Breast epithelium (tissue), 4 donors: ENCODE measurements at regions not wholly inside any gene's neighbourhood (a gene's known extent, or its start where the extent isn't known, plus 50 kb on each side); places are given as distances from the start of the nearest gene placed in this dataset.

Source experiments
- DNase-seq, 2 donors: peaks; one replicate each; pipeline ENCODE4 v3.0.0-alpha.2; 2019; ENCODE audit warnings: low spot score in 2 of 2
- H3K27ac ChIP-seq, 2 donors: fragments of 200-600 bp; sonication (generic) in 1 of 2; one replicate each; pipeline ENCODE4 v1.5.1; 2016 to 2019; ENCODE audit warnings: mild to moderate bottlenecking in 1 of 2
- H3K27me3 ChIP-seq, 2 donors: fragments of 200-600 bp; sonication (generic) in 1 of 2; one replicate each; pipeline versions ENCODE4 v1.5.1 to v1.6.0; 2017 to 2019; ENCODE audit warnings: control low read depth in 1 of 2, mild to moderate bottlenecking in 1 of 2
- H3K36me3 ChIP-seq: fragments of 200-600 bp; one replicate; pipeline ENCODE4 v1.5.1; 2019
- H3K4me1 ChIP-seq, 2 donors: fragments of 200-600 bp; sonication (generic); one replicate each; pipeline ENCODE4 v1.5.1; 2016 to 2019; ENCODE audit warnings: control low read depth in 1 of 2
- H3K4me3 ChIP-seq, 3 donors: fragments of 200-600 bp; sonication (generic); 1 replicate in 2 of 3; 2 replicates in 1 of 3; pipeline ENCODE4 v1.5.1; 2016 to 2019; ENCODE audit warnings: mild to moderate bottlenecking in 3 of 3, moderate library complexity in 2 of 3
- H3K9me3 ChIP-seq, 2 donors: fragments of 200-600 bp; sonication (generic) in 1 of 2; one replicate each; pipeline ENCODE4 v1.5.1; 2016 to 2019; ENCODE audit warnings: control low read depth in 1 of 2
- POLR2A ChIP-seq: fragments of 450-650 bp; IDR thresholded peaks from one replicate; pipeline ENCODE4 v1.6.1; 2016; ENCODE audit warnings: antibody characterized with exemption, mild to moderate bottlenecking, moderate library complexity
- POLR2AphosphoS5 ChIP-seq, 3 donors: sonication (generic); formaldehyde crosslinking; IDR thresholded peaks; one replicate each; pipeline ENCODE4 v1.6.1; 2017; ENCODE audit warnings: antibody characterized with exemption in 3 of 3
- intact Hi-C: fragments of 100-400 bp; cut with DNase I; formaldehyde crosslinking; loops from one replicate; pipeline ENCODE4 v1.15.1; 2023; ENCODE audit warnings: low total_unique reads
- TF ChIP-seq, protein P1 (sequence below), 3 donors: fragments of 450-650 bp; IDR thresholded peaks; one replicate each; pipeline ENCODE4 v1.5.1; 2016 to 2017; ENCODE audit warnings: antibody characterized with exemption in 3 of 3, mild to moderate bottlenecking in 3 of 3, moderate library complexity in 3 of 3

DNA sequence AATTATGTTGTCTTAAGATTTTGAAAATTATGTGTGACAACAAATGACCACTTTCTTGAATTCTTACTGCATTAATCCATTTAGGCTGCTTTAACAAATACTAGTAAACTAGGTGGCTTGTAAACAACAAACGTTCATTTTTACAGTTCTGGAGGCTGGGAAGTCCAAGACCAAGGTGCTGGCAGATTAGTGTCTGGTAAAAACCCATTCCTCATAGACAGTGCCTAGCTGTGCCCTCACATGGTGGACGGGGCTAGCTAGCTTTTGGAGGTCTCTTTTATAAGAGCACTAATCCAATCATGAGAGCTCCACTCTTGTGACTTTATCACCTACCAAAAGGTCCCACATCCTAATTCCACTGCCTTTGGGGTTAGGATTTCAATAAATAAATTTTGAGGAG is 425.8 kb downstream of the SPRY1 start:
- H3K9me3 ChIP-seq, result no peaks in the 10 kb centered on the region
- no peaks in the 10 kb centered on the region for H3K36me3 ChIP-seq
- H3K4me1 ChIP-seq, result no peaks in the 10 kb centered on the region
- DNase-seq, result no peak
- H3K27me3 ChIP-seq, result no peaks in the 10 kb centered on the region
- intact Hi-C loops, result no loop called here
- TF ChIP-seq POLR2A, result no peak
- TF ChIP-seq, protein P1, sequence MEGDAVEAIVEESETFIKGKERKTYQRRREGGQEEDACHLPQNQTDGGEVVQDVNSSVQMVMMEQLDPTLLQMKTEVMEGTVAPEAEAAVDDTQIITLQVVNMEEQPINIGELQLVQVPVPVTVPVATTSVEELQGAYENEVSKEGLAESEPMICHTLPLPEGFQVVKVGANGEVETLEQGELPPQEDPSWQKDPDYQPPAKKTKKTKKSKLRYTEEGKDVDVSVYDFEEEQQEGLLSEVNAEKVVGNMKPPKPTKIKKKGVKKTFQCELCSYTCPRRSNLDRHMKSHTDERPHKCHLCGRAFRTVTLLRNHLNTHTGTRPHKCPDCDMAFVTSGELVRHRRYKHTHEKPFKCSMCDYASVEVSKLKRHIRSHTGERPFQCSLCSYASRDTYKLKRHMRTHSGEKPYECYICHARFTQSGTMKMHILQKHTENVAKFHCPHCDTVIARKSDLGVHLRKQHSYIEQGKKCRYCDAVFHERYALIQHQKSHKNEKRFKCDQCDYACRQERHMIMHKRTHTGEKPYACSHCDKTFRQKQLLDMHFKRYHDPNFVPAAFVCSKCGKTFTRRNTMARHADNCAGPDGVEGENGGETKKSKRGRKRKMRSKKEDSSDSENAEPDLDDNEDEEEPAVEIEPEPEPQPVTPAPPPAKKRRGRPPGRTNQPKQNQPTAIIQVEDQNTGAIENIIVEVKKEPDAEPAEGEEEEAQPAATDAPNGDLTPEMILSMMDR (IDR thresholded peaks at IDR 0.05), result no peak
- no peak for TF ChIP-seq POLR2AphosphoS5 (IDR thresholded peaks at IDR 0.05)
- no peak overlapping the region for H3K4me3 ChIP-seq
- H3K27ac ChIP-seq, result no peak overlapping the region

DNA sequence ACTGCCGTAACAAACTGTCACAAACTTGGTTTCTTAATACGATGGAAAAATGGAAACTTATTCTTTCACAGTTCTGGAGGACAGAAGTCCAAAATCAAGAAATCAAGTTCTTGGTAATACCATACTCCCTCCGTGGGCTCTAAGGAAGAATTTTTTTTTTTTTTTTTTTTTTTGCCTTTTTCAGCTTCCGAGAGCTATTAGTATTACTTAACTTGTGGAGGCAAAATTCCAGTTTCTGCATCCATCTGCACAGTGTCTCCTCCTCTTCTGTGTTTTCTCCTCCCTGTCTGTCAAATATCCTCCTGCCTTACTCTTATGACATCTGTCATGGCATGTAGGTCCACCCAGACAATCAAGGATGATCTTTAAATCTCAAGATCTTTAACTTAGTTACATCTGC is 426.6 kb downstream of the SPRY1 start:
- H3K9me3 ChIP-seq, result no peaks in the 10 kb centered on the region
- TF ChIP-seq, protein P1 (IDR thresholded peaks at IDR 0.05), result no peak
- TF ChIP-seq POLR2A (no peak), POLR2AphosphoS5 (IDR thresholded peaks at IDR 0.05) (no peak)
- H3K4me3 ChIP-seq, result no peak overlapping the region
- H3K27ac ChIP-seq, result no peak overlapping the region
- H3K36me3 ChIP-seq, result no peaks in the 10 kb centered on the region
- no peaks in the 10 kb centered on the region for H3K27me3 ChIP-seq
- intact Hi-C loops, result no loop called here
- no peak for DNase-seq
- no peaks in the 10 kb centered on the region for H3K4me1 ChIP-seq

DNA sequence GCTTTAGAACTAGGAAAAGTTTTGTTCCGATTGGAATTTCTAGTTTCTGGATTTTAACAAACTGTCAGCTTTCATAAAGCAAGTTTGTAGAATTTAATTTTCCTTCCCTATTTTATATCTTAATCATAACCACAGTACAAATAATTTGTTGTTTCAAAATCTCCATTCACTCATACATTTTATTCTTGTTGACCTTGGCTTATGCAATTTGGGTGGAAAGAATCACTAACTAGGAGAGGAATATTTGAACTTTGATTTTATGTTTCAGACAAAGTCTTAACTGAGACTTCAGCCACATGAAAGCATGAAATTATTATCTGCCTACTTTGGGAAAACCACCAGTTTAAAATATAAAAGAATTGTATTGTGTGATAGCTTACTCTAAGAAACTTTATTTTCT is 427.9 kb downstream of the SPRY1 start:
- H3K4me3 ChIP-seq, result no peak overlapping the region
- H3K27ac ChIP-seq, result no peak overlapping the region
- H3K9me3 ChIP-seq, result no peaks in the 10 kb centered on the region
- intact Hi-C loops, result no loop called here
- no peak for DNase-seq
- no peaks in the 10 kb centered on the region for H3K36me3 ChIP-seq
- H3K27me3 ChIP-seq, result no peaks in the 10 kb centered on the region
- H3K4me1 ChIP-seq, result no peaks in the 10 kb centered on the region
- no peak for TF ChIP-seq POLR2AphosphoS5 (IDR thresholded peaks at IDR 0.05)
- no peak for TF ChIP-seq POLR2A
- TF ChIP-seq, protein P1 (IDR thresholded peaks at IDR 0.05), result no peak

DNA sequence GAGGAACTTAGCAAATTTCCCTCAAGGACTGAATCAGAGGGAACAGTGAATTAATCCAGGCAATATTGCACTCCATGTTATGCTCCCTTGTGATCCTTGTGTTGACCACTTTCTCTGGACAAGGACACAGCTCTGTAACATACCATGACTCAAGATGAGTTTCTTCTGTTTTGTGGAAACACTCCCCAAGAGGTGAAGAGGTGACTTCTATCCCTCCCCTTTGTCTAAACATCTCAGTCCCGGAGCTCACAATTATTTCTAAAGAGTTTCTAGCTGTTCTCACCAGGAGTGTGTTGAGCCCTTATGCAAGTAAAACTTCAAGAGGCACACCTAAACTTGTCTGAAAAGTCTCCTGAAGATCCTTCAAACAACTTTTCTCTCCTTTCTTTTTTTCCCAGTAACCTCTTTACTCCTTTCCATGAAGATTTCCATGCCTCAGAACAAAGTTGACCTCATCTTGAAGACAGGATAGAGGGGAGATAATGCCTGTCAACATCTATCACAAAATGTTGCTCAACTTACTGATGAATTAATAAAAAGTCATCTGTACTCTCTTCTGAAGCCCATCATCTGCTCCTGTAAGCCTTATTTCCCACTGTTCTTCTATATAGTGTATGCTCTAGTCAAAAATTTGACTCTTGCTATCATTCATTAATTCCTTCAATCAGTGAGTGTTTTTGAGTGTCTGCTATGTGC is 429.1 kb downstream of the SPRY1 start:
- H3K27ac ChIP-seq, result no peak overlapping the region
- H3K9me3 ChIP-seq, result no peaks in the 10 kb centered on the region
- no peaks in the 10 kb centered on the region for H3K4me1 ChIP-seq
- no peak for DNase-seq
- no peaks in the 10 kb centered on the region for H3K27me3 ChIP-seq
- TF ChIP-seq, protein P1 (IDR thresholded peaks at IDR 0.05), result no peak
- no peak overlapping the region for H3K4me3 ChIP-seq
- intact Hi-C loops, result no loop called here
- no peaks in the 10 kb centered on the region for H3K36me3 ChIP-seq

DNA sequence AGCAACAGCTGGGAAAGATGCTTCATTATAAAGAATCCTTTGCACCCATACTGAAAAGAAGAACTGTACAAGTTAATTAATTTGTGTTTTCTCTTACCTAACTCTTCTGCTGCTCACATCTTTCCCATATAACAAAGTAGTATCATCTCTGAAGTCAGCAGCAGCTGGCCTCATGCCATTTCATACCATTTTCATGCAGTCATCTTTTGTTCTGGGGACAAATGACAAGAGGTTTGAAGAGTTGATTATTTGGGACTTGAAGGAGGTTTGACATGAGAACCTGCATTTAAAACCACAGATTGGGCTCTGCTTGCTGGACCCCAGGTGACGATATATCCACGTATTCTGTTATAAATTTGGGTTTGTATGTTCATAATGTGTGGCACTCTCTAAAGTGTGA is 430.3 kb downstream of the SPRY1 start:
- intact Hi-C loops, result no loop called here
- Histone ChIP-seq H3K4me3 (no peak overlapping the region), H3K9me3 (no peaks in the 10 kb centered on the region), H3K27ac (no peak overlapping the region), H3K36me3 (no peaks in the 10 kb centered on the region), H3K4me1 (no peaks in the 10 kb centered on the region), H3K27me3 (no peaks in the 10 kb centered on the region)
- DNase-seq, result peak in 1 of 2 donors; percentile 30
- TF ChIP-seq POLR2A (no peak), POLR2AphosphoS5 (IDR thresholded peaks at IDR 0.05) (no peak)
- TF ChIP-seq, protein P1 (IDR thresholded peaks at IDR 0.05), result no peak
